A549 (cell line): ENCODE measurements at regions not wholly inside any gene's neighbourhood (a gene's known extent, or its start where the extent isn't known, plus 50 kb on each side); places are given as distances from the start of the nearest gene placed in this dataset.

ENCODE experiments used
- ATAC-seq, 2 experiments: fragments of 200-7000 bp in 1 of 2; fragments of >200 bp in 1 of 2; cut with Nextera tagmentation in 1 of 2; cut with Tn5 transposase in 1 of 2; 3 replicates each; pipeline versions ENCODE4 v1.8.0 to v1.9.1; 2018 to 2020; ENCODE audit warnings: mild to moderate bottlenecking in 1 of 2, moderate library complexity in 1 of 2
- CTCF ChIA-PET: fragments of 300-600 bp; sonication (Branson Sonifier 250); formaldehyde crosslinking; extraction: SDS; loops from one replicate; lab custom pipeline; 2021; ENCODE audit warnings: antibody characterized with exemption, inconsistent platforms; lab: Yijun Ruan, JAX
- POLR2A ChIA-PET: fragments of 350-600 bp; formaldehyde crosslinking; extraction: SDS; loops from one replicate; lab custom pipeline; 2021; ENCODE audit warnings: antibody characterized with exemption, inconsistent platforms; lab: Yijun Ruan, JAX
- DNase-seq, 2 experiments: peaks; one replicate each; pipeline versions ENCODE4 v3.0.0 to v3.0.0-alpha.2; 2011 to 2016; ENCODE audit warnings: low read depth in 1 of 2, low spot score in 1 of 2
- FAIRE-seq: peaks from 2 replicates; lab custom pipeline; 2011; peaks lifted over from hg19 to GRCh38; lab: Jason Lieb, UNC
- H3K27ac ChIP-seq, 2 experiments: fragments of >200 bp; sonication (Bioruptor Twin); formaldehyde crosslinking; 3 replicates each; pipeline ENCODE4 v1.5.1; 2016 to 2017
- H3K4me1 ChIP-seq: fragments of >200 bp; sonication (Bioruptor Twin); formaldehyde crosslinking; 3 replicates; pipeline ENCODE4 v1.6.1; 2016
- H3K4me2 ChIP-seq: fragments of >200 bp; sonication (Bioruptor Twin); formaldehyde crosslinking; 3 replicates; pipeline ENCODE4 v1.6.1; 2016
- H3K4me3 ChIP-seq: fragments of >200 bp; sonication (Bioruptor Twin); formaldehyde crosslinking; 3 replicates; pipeline ENCODE4 v1.5.1; 2016
- H3K9me3 ChIP-seq: fragments of >200 bp; sonication (Bioruptor Twin); formaldehyde crosslinking; 3 replicates; pipeline ENCODE4 v1.6.1; 2016
- CBX2 ChIP-seq: fragments of 200-600 bp; sonication (generic); IDR thresholded peaks from 2 replicates; pipeline ENCODE4 v1.6.1; 2016; ENCODE audit warnings: low read depth, mild to moderate bottlenecking, borderline replicate concordance
- CHD2 ChIP-seq: fragments of 150-350 bp; IDR thresholded peaks from 2 replicates; pipeline ENCODE4 v1.6.1; 2014; ENCODE audit warnings: low read length; ENCODE audit not compliant: partially characterized antibody
- CTCF ChIP-seq: fragments of >200 bp; sonication (Bioruptor Twin); formaldehyde crosslinking; IDR thresholded peaks from 3 replicates; pipeline ENCODE4 v1.5.1; 2016
- EHF ChIP-seq: fragments of 250-450 bp; sonication (Bioruptor Pico); IDR thresholded peaks from 2 replicates; pipeline ENCODE4 v1.5.0; 2020; ENCODE audit warnings: mild to moderate bottlenecking
- EHMT2 ChIP-seq: fragments of 200-600 bp; sonication (generic); IDR thresholded peaks from 2 replicates; pipeline ENCODE4 v1.6.1; 2016; ENCODE audit warnings: antibody characterized with exemption, low read depth, mild to moderate bottlenecking, moderate library complexity
- FOSB ChIP-seq: fragments of 250-450 bp; sonication (Bioruptor Pico); IDR thresholded peaks from 2 replicates; pipeline ENCODE4 v1.5.0; 2020; ENCODE audit warnings: mild to moderate bottlenecking, moderate library complexity
- FOSL2 ChIP-seq, 2 experiments: fragments of 450-650 bp in 1 of 2; fragments of >200 bp in 1 of 2; sonication (Bioruptor Twin) in 1 of 2; formaldehyde crosslinking; IDR thresholded peaks; 2 replicates each; pipeline versions ENCODE4 v1.5.0 to v1.6.1; 2016 to 2020; ENCODE audit warnings: mild to moderate bottlenecking in 1 of 2, moderate library complexity in 1 of 2
- FOXS1 ChIP-seq: fragments of 250-450 bp; sonication (Bioruptor Pico); IDR thresholded peaks from 2 replicates; pipeline ENCODE4 v1.5.0; 2020; ENCODE audit warnings: mild to moderate bottlenecking, moderate library complexity
- HES2 ChIP-seq: fragments of >200 bp; sonication (Bioruptor Twin); formaldehyde crosslinking; IDR thresholded peaks from 2 replicates; pipeline ENCODE4 v1.6.1; 2016
- HEYL ChIP-seq: fragments of 250-450 bp; sonication (Bioruptor Pico); IDR thresholded peaks from 2 replicates; pipeline ENCODE4 v1.8.0; 2021; ENCODE audit warnings: mild to moderate bottlenecking, moderate library complexity
- HOXB13 ChIP-seq: fragments of 250-450 bp; sonication (Bioruptor Pico); IDR thresholded peaks from 2 replicates; pipeline ENCODE4 v1.5.0; 2020; ENCODE audit warnings: low read depth, mild to moderate bottlenecking, moderate library complexity
- KDM5A ChIP-seq: fragments of 200-600 bp; sonication (generic); IDR thresholded peaks from 2 replicates; pipeline ENCODE4 v1.6.1; 2016; ENCODE audit warnings: antibody characterized with exemption, mild to moderate bottlenecking
- MYC ChIP-seq: IDR thresholded peaks from 2 replicates; pipeline ENCODE4 v1.6.1; 2012; ENCODE audit warnings: mild to moderate bottlenecking, inconsistent platforms, low read length, improper control_type of control experiment, borderline replicate concordance
- PBX3 ChIP-seq: IDR thresholded peaks from 2 replicates; pipeline ENCODE4 v1.6.1; 2012
- POLR2A ChIP-seq: IDR thresholded peaks from 2 replicates; pipeline ENCODE4 v1.6.1; 2012; ENCODE audit warnings: mild to moderate bottlenecking, low read length
- POLR2AphosphoS2 ChIP-seq: conservative IDR thresholded peaks from 2 replicates; pipeline ENCODE4 v1.6.1; 2012; ENCODE audit warnings: low read length, improper control_type of control experiment, inconsistent platforms
- RAD21 ChIP-seq, 2 experiments: fragments of >200 bp in 1 of 2; sonication (Bioruptor Twin) in 1 of 2; formaldehyde crosslinking in 1 of 2; IDR thresholded peaks in 1 of 2; conservative IDR thresholded peaks in 1 of 2; 2 replicates in 1 of 2; 3 replicates in 1 of 2; pipeline ENCODE4 v1.6.1; 2012 to 2018; ENCODE audit warnings: inconsistent platforms in 1 of 2
- SMC3 ChIP-seq: fragments of >200 bp; sonication (Bioruptor Twin); formaldehyde crosslinking; IDR thresholded peaks from 3 replicates; pipeline ENCODE4 v1.6.1; 2018; ENCODE audit warnings: inconsistent platforms
- TFCP2L1 ChIP-seq: fragments of 250-450 bp; sonication (Bioruptor Pico); IDR thresholded peaks from 2 replicates; pipeline ENCODE4 v1.5.0; 2021; ENCODE audit warnings: mild to moderate bottlenecking
- ZC3H11A ChIP-seq: fragments of 450-650 bp; IDR thresholded peaks from 2 replicates; pipeline ENCODE4 v1.6.1; 2014; ENCODE audit warnings: antibody characterized with exemption, mild to moderate bottlenecking
- ZSCAN20 ChIP-seq: fragments of 250-450 bp; sonication (Bioruptor Pico); IDR thresholded peaks from 2 replicates; pipeline ENCODE4 v1.8.0; 2022; ENCODE audit warnings: mild to moderate bottlenecking, moderate library complexity
- WGBS: methylation state at CpG from one replicate; pipeline ENCODE4 v1.1.6; 2017; ENCODE audit errors: missing lambda C conversion rate; 5-methylcytosine and 5-hydroxymethylcytosine counted together
- TF ChIP-seq, protein P1 (sequence below): fragments of 150-350 bp; IDR thresholded peaks from 2 replicates; pipeline ENCODE4 v1.6.1; 2014; ENCODE audit warnings: low read depth, mild to moderate bottlenecking, low read length
- TF ChIP-seq, protein P2 (sequence below): IDR thresholded peaks from 2 replicates; pipeline ENCODE4 v1.6.1; 2012; ENCODE audit warnings: low read depth, borderline replicate concordance

DNA sequence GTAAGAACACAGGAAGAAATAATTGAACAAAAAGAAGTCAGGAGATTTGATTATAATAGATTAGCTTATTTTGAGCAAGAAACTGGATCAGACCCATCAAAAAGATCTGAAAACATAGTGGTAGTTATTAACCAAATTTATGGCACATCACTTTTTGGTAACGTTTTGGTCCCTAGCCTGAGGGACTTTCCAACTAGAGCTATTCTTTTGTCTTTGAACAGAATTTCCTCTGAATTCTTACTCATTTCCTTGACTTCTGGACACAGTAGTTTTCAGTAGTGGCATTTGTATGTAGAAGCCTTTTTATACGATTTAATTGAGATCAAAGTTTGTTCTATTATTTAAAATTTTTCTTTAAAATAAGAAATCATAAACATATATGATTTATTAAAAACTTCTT lies 96.5 kb upstream of the PDGFD start:
- DNase-seq (no peak), ATAC-seq (no peak), FAIRE-seq (no peak)
- H3K9me3 ChIP-seq, result no peaks in the 10 kb centered on the region
- H3K27ac ChIP-seq, result no peak overlapping the region
- no peaks in the 10 kb centered on the region for H3K4me1 ChIP-seq
- 50% methylated on average over 2 of the region's 2 CpGs for WGBS
- H3K4me3 ChIP-seq, result no peak overlapping the region
- no peak for TF ChIP-seq FOSB (CRISPR knock-in tag)
- no peak for TF ChIP-seq KDM5A
- TF ChIP-seq FOSL2 (IDR thresholded peaks at IDR 0.05), result no peak
- TF ChIP-seq FOSL2 (CRISPR knock-in tag; IDR thresholded peaks at IDR 0.05), result no peak
- no peak for TF ChIP-seq TFCP2L1 (CRISPR knock-in tag)
- no peak for TF ChIP-seq CBX2
- no peak for TF ChIP-seq PBX3
- TF ChIP-seq CHD2, result no peak
- no peak for TF ChIP-seq HOXB13
- TF ChIP-seq POLR2A, result no peak
- TF ChIP-seq, protein P1, sequence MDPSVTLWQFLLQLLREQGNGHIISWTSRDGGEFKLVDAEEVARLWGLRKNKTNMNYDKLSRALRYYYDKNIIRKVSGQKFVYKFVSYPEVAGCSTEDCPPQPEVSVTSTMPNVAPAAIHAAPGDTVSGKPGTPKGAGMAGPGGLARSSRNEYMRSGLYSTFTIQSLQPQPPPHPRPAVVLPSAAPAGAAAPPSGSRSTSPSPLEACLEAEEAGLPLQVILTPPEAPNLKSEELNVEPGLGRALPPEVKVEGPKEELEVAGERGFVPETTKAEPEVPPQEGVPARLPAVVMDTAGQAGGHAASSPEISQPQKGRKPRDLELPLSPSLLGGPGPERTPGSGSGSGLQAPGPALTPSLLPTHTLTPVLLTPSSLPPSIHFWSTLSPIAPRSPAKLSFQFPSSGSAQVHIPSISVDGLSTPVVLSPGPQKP, result no peak
- TF ChIP-seq HEYL, result no peak
- TF ChIP-seq ZC3H11A, result no peak
- TF ChIP-seq, protein P2, sequence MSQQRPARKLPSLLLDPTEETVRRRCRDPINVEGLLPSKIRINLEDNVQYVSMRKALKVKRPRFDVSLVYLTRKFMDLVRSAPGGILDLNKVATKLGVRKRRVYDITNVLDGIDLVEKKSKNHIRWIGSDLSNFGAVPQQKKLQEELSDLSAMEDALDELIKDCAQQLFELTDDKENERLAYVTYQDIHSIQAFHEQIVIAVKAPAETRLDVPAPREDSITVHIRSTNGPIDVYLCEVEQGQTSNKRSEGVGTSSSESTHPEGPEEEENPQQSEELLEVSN, result no peak
- TF ChIP-seq EHF (CRISPR knock-in tag), result no peak
- TF ChIP-seq SMC3, result no peak
- no peak for TF ChIP-seq FOXS1 (CRISPR knock-in tag)
- TF ChIP-seq HES2, result no peak
- TF ChIP-seq, all 56 proteins: peak for 0
- POLR2A ChIA-PET, result no interaction called here
- CTCF ChIA-PET, result interaction anchor here (1.3 kb wide), 1 partner anchor 579 kb away, joined by 4 read pairs; no protein-coding TSS in a partner anchor
- H3K4me2 ChIP-seq, result no peak overlapping the region

- Histone ChIP-seq H3K4me2 (no peak overlapping the region), H3K4me1 (no peaks in the 10 kb centered on the region), H3K9me3 (no peaks in the 10 kb centered on the region)
- DNase-seq, result no peak
- TF ChIP-seq POLR2AphosphoS2 (no peak), MYC (no peak), EHMT2 (no peak), ZSCAN20 (CRISPR knock-in tag) (no peak)
- TF ChIP-seq, all 56 proteins: peak for 0
- H3K4me3 ChIP-seq, result no peak overlapping the region
- FAIRE-seq (no peak), ATAC-seq (no peak)
- ChIA-PET CTCF (no interaction called here), POLR2A (no interaction called here)
- WGBS, result 56% methylated on average over 4 of the region's 4 CpGs
- no peak overlapping the region for H3K27ac ChIP-seq
Observed at GRCh38 chr11:104259121-104259610, 95.2 kb upstream of the PDGFD start.

GRCh38 chr11:104256525-104256924 lies 92.6 kb upstream of the PDGFD start:
- DNase-seq (peak in 1 of 2 experiments; percentile 4), ATAC-seq (no peak), FAIRE-seq (no peak)
- Histone ChIP-seq H3K4me1 (no peaks in the 10 kb centered on the region), H3K27ac (no peak overlapping the region), H3K9me3 (no peaks in the 10 kb centered on the region), H3K4me2 (no peak overlapping the region), H3K4me3 (no peak overlapping the region)
- 79% methylated on average over 2 of the region's 2 CpGs for WGBS
- peak in 1 of 2 experiments; percentile 14; a peak in 2 of 5 replicates for TF ChIP-seq RAD21 (conservative IDR thresholded peaks at IDR 0.05 in 1 of 2, IDR thresholded peaks at IDR 0.05 in 1 of 2)
- no peak; the same call in 2 of the 3 replicates for TF ChIP-seq CTCF
- ChIA-PET POLR2A (no interaction called here), CTCF (no interaction called here)
